ENCODE measurements at regions not wholly inside any gene's neighbourhood (a gene's known extent, or its start where the extent isn't known, plus 50 kb on each side); places are given as distances from the start of the nearest gene placed in this dataset.

- TF ChIP-seq, protein P1, sequence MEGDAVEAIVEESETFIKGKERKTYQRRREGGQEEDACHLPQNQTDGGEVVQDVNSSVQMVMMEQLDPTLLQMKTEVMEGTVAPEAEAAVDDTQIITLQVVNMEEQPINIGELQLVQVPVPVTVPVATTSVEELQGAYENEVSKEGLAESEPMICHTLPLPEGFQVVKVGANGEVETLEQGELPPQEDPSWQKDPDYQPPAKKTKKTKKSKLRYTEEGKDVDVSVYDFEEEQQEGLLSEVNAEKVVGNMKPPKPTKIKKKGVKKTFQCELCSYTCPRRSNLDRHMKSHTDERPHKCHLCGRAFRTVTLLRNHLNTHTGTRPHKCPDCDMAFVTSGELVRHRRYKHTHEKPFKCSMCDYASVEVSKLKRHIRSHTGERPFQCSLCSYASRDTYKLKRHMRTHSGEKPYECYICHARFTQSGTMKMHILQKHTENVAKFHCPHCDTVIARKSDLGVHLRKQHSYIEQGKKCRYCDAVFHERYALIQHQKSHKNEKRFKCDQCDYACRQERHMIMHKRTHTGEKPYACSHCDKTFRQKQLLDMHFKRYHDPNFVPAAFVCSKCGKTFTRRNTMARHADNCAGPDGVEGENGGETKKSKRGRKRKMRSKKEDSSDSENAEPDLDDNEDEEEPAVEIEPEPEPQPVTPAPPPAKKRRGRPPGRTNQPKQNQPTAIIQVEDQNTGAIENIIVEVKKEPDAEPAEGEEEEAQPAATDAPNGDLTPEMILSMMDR (conservative IDR thresholded peaks at IDR 0.05), result no peak
- H3K27ac ChIP-seq, result no peak overlapping the region
These were observed 127.6 kb upstream of the JCAD start for GRCh38 chr10:30187010-30187409.

DNA sequence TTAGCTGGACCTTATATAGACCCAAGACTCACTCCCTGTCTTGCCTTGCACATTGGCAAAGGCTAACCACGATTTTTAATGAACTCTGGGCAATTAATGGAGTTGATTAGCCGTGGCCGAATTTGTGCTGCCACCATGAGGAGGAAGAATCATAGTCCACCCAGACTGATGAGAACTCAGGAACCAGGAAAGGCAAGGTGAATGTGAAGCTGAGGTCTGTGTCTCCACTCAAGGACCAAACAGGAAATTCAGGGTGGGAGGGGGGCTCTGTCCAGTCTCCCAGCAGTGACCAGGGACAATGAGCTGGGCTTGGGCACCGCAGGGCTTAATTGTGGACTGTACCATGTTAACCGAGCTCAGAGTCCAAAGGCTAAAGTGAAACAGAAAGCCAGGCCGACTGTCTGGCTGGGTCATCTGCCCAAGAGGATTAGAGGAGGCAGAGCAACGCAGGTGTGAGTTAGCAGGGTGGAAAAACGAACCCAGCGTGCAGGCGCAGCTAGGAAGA is 127.0 kb upstream of the JCAD start:
- TF ChIP-seq, protein P1 (conservative IDR thresholded peaks at IDR 0.05), result no peak
- H3K27ac ChIP-seq, result no peak overlapping the region

GRCh38 chr10:30185916-30186315 is 126.5 kb upstream of the JCAD start:
- TF ChIP-seq, protein P1 (conservative IDR thresholded peaks at IDR 0.05), result no peak
- H3K27ac ChIP-seq, result no peak overlapping the region

GRCh38 chr10:30185341-30185740 is 126.0 kb upstream of the JCAD start:
- TF ChIP-seq, protein P1 (conservative IDR thresholded peaks at IDR 0.05), result no peak
- H3K27ac ChIP-seq, result no peak overlapping the region

- TF ChIP-seq, protein P1 (conservative IDR thresholded peaks at IDR 0.05), result no peak
- no peak overlapping the region for H3K27ac ChIP-seq
These were observed 125.1 kb upstream of the JCAD start for GRCh38 chr10:30184397-30185033.

DNA sequence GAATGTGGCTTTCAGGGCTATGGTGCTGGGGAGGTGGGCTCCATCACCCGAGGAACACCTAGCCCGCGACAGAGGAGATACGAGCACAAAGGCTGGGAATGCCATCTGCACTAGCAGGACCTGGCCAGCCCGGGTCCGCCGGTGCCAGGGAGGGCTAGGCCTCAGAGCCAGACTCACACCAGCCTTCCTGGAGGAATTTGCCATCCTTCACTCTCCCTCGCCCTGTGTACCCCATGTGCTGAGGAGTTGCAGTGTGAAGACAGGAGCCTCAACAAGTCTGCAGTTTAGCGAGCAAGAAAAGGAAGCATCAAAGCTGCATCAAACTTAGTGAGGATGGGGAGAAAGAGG is 123.6 kb upstream of the JCAD start:
- no peak overlapping the region for H3K27ac ChIP-seq
- TF ChIP-seq, protein P1 (conservative IDR thresholded peaks at IDR 0.05), result no peak

- TF ChIP-seq, protein P1 (conservative IDR thresholded peaks at IDR 0.05), result no peak
- H3K27ac ChIP-seq, result no peak overlapping the region
These were observed 123.0 kb upstream of the JCAD start for GRCh38 chr10:30182191-30183054.

Measured in VCaP (cell line).